Psoas muscle (tissue), 7 donors: ENCODE measurements at regions not wholly inside any gene's neighbourhood (a gene's known extent, or its start where the extent isn't known, plus 50 kb on each side); places are given as distances from the start of the nearest gene placed in this dataset.

Experiments
- ATAC-seq, 4 donors: fragments of 200-7000 bp; cut with Tn5 transposase; one replicate each; pipeline ENCODE4 v1.9.1; 2020; ENCODE audit warnings: moderate library complexity in 3 of 4, mild to moderate bottlenecking in 2 of 4
- DNase-seq, 2 donors: peaks; one replicate each; pipeline ENCODE4 v3.0.0-alpha.2; 2020
- H3K27ac ChIP-seq: fragments of 200-600 bp; one replicate; pipeline ENCODE4 v1.8.0; 2022
- H3K27me3 ChIP-seq, 3 donors: fragments of 200-600 bp in 1 of 3; one replicate each; pipeline versions ENCODE4 v1.6.1 to v1.8.0; 2013 to 2022; ENCODE audit warnings: low read length in 2 of 3, mild to moderate bottlenecking in 2 of 3, moderate library complexity in 1 of 3; ENCODE audit not compliant: insufficient read depth in 3 of 3
- H3K36me3 ChIP-seq, 2 donors: fragments of 200-600 bp in 1 of 2; one replicate each; pipeline versions ENCODE4 v1.6.1 to v1.8.0; 2013 to 2022; ENCODE audit warnings: low read depth in 1 of 2, mild to moderate bottlenecking in 1 of 2, moderate library complexity in 1 of 2; ENCODE audit not compliant: insufficient read depth in 1 of 2
- H3K4me1 ChIP-seq: fragments of 200-600 bp; one replicate; pipeline ENCODE4 v1.8.0; 2022
- H3K4me3 ChIP-seq: fragments of 200-600 bp; one replicate; pipeline ENCODE4 v1.8.0; 2022; ENCODE audit warnings: mild to moderate bottlenecking
- H3K9me3 ChIP-seq: fragments of 200-600 bp; one replicate; pipeline ENCODE4 v1.8.0; 2022
- CTCF ChIP-seq: fragments of 200-600 bp; IDR thresholded peaks from one replicate; pipeline ENCODE4 v1.8.0; 2022; ENCODE audit warnings: antibody characterized with exemption
- WGBS, 3 donors: extraction: QIAGEN DNeasy Blood & Tissue Kit; methylation state at CpG; one replicate each; pipeline versions ENCODE4 v1.1.6 to v1.1.7; 2013; 5-methylcytosine and 5-hydroxymethylcytosine counted together
- intact Hi-C, 2 donors: fragments of 100-400 bp; cut with DNase I; formaldehyde crosslinking; loops; one replicate each; pipeline versions ENCODE4 v1.11.0 to v1.14.2; 2022
- donor health status: healthy with polysubstance abuse.
- donor health status: DM: no; HTN: no; CAD: no; lungs with moderate emphysema.
- donor health status: Bipolar disorder and iron deficiency.
- donor health status: healthy.
- donor health status: DM: yes; HTN: yes; CAD: no.
- donor health status: DM: no; HTN: no; CAD: no.
- donor health status: DM: yes; HTN: yes; CAD: no.

GRCh38 chr7:81534446-81534845 lies 235.4 kb downstream of the HGF start:
- ATAC-seq (no peak), DNase-seq (no peak)
- Histone ChIP-seq H3K27me3 (no peaks in the 10 kb centered on the region), H3K4me1 (no peaks in the 10 kb centered on the region), H3K9me3 (no peaks in the 10 kb centered on the region), H3K4me3 (no peak overlapping the region), H3K36me3 (no peaks in the 10 kb centered on the region), H3K27ac (no peak overlapping the region)
- no peak for TF ChIP-seq CTCF
- intact Hi-C loops: no loop called here
- WGBS, 3 donors: 71 to 80% (median 77%) methylated on average over 3 of the region's 3 CpGs

GRCh38 chr7:81533931-81534330 lies 235.9 kb downstream of the HGF start:
- Histone ChIP-seq H3K4me3 (no peak overlapping the region), H3K36me3 (no peaks in the 10 kb centered on the region), H3K27me3 (no peaks in the 10 kb centered on the region), H3K9me3 (no peaks in the 10 kb centered on the region), H3K4me1 (no peaks in the 10 kb centered on the region), H3K27ac (no peak overlapping the region)
- ATAC-seq (no peak), DNase-seq (no peak)
- intact Hi-C loops: no loop called here
- no peak for TF ChIP-seq CTCF

GRCh38 chr7:81533426-81533825 lies 236.4 kb downstream of the HGF start:
- no peak for DNase-seq
- no peaks in the 10 kb centered on the region for H3K36me3 ChIP-seq
- H3K4me1 ChIP-seq: no peaks in the 10 kb centered on the region
- H3K9me3 ChIP-seq: no peaks in the 10 kb centered on the region
- no peak overlapping the region for H3K4me3 ChIP-seq
- no peaks in the 10 kb centered on the region for H3K27me3 ChIP-seq
- H3K27ac ChIP-seq: no peak overlapping the region
- ATAC-seq: no peak
- no peak for TF ChIP-seq CTCF
- intact Hi-C loops: no loop called here

- no peaks in the 10 kb centered on the region for H3K9me3 ChIP-seq
- ATAC-seq: no peak
- no peak overlapping the region for H3K4me3 ChIP-seq
- intact Hi-C loops: no loop called here
- 60 to 69% (median 64%) methylated on average over 2 of the region's 2 CpGs for WGBS, 3 donors
- no peak for TF ChIP-seq CTCF
- no peak for DNase-seq
- no peak overlapping the region for H3K27ac ChIP-seq
- H3K27me3 ChIP-seq: no peaks in the 10 kb centered on the region
- no peaks in the 10 kb centered on the region for H3K36me3 ChIP-seq
- H3K4me1 ChIP-seq: no peaks in the 10 kb centered on the region
These were observed 240.1 kb downstream of the HGF start for GRCh38 chr7:81529785-81530184.

- WGBS, 3 donors: 64 to 74% (median 66%) methylated on average over 2 of the region's 2 CpGs
- Histone ChIP-seq H3K27ac (no peak overlapping the region), H3K27me3 (no peaks in the 10 kb centered on the region), H3K4me3 (no peak overlapping the region), H3K36me3 (no peaks in the 10 kb centered on the region), H3K9me3 (no peaks in the 10 kb centered on the region), H3K4me1 (no peaks in the 10 kb centered on the region)
- TF ChIP-seq CTCF: no peak
- DNase-seq: no peak
- ATAC-seq: no peak
- intact Hi-C loops: no loop called here
These were observed 242.2 kb downstream of the HGF start for GRCh38 chr7:81527651-81528050.
